IMR-90 (cell line): ENCODE measurements at regions not wholly inside any gene's neighbourhood (a gene's known extent, or its start where the extent isn't known, plus 50 kb on each side); places are given as distances from the start of the nearest gene placed in this dataset.

Source experiments
- ATAC-seq: fragments of 200-7000 bp; cut with Tn5 transposase; 2 replicates; pipeline ENCODE4 v1.9.1; 2020; ENCODE audit warnings: low read depth, mild to moderate bottlenecking, moderate library complexity
- BruUV-seq: library from RNA; stranded (reverse); fragments of 400-500 nt; replicated peaks from 2 replicates; lab custom pipeline; 2021; lab: Mats Ljungman, UMichigan
- CTCF ChIA-PET: fragments of 300-600 bp; formaldehyde crosslinking; extraction: SDS; loops from one replicate; lab custom pipeline; 2021; ENCODE audit warnings: antibody characterized with exemption; lab: Yijun Ruan, JAX
- POLR2A ChIA-PET: fragments of 300-600 bp; sonication (Branson Sonifier 250); formaldehyde crosslinking; loops from one replicate; lab custom pipeline; 2022; ENCODE audit warnings: antibody characterized with exemption; ENCODE audit not compliant: unreplicated experiment; lab: Charles Lee
- DNase-seq: peaks from one replicate; pipeline ENCODE4 v3.0.0; 2013
- H2AFZ ChIP-seq: replicated peaks from 2 replicates; pipeline ENCODE3; 2013; ENCODE audit warnings: low read length, mild to moderate bottlenecking; ENCODE audit not compliant: poor library complexity
- H2AK5ac ChIP-seq: 2 replicates; pipeline ENCODE4 v1.6.1; 2013; ENCODE audit warnings: low read depth, low read length, inconsistent platforms
- H2AK9ac ChIP-seq: replicated peaks from 2 replicates; pipeline ENCODE3; 2013; ENCODE audit warnings: mild to moderate bottlenecking, low read depth, low read length, moderate library complexity; ENCODE audit not compliant: poor library complexity
- H2BK120ac ChIP-seq: 2 replicates; pipeline ENCODE4 v1.6.1; 2013; ENCODE audit warnings: low read depth, low read length, inconsistent platforms
- H2BK15ac ChIP-seq: 3 replicates; pipeline ENCODE4 v1.6.1; 2013; ENCODE audit warnings: low read depth, low read length, inconsistent platforms
- H2BK20ac ChIP-seq: 2 replicates; pipeline ENCODE4 v1.6.1; 2013; ENCODE audit warnings: low read depth, mild to moderate bottlenecking, inconsistent platforms, low read length, moderate library complexity
- H2BK5ac ChIP-seq: 2 replicates; pipeline ENCODE4 v1.6.1; 2013; ENCODE audit warnings: mild to moderate bottlenecking, low read depth, low read length, inconsistent platforms; ENCODE audit not compliant: poor library complexity, severe bottlenecking
- H3K14ac ChIP-seq: replicated peaks from 2 replicates; pipeline ENCODE4 v1.6.1; 2013; ENCODE audit warnings: low read depth, low read length, inconsistent platforms
- H3K18ac ChIP-seq: 2 replicates; pipeline ENCODE4 v1.6.1; 2013; ENCODE audit warnings: low read depth, low read length, control low read depth
- H3K23ac ChIP-seq: 2 replicates; pipeline ENCODE4 v1.6.1; 2013; ENCODE audit warnings: low read depth, low read length, inconsistent platforms
- H3K27ac ChIP-seq: 2 replicates; pipeline ENCODE4 v1.5.1; 2013; ENCODE audit warnings: mild to moderate bottlenecking, control low read depth, low read length; ENCODE audit not compliant: insufficient read depth
- H3K27me3 ChIP-seq: 2 replicates; pipeline ENCODE4 v1.6.1; 2013; ENCODE audit warnings: low read length; ENCODE audit not compliant: control insufficient read depth, insufficient read depth
- H3K36me3 ChIP-seq: 2 replicates; pipeline ENCODE4 v1.6.1; 2013; ENCODE audit warnings: low read length, mixed read lengths; ENCODE audit not compliant: control insufficient read depth, insufficient read depth
- H3K4ac ChIP-seq: 2 replicates; pipeline ENCODE4 v1.6.1; 2013; ENCODE audit warnings: low read depth, low read length, inconsistent platforms
- H3K4me1 ChIP-seq: 2 replicates; pipeline ENCODE4 v1.6.1; 2013; ENCODE audit warnings: low read length, mixed read lengths; ENCODE audit not compliant: control insufficient read depth, insufficient read depth
- H3K4me2 ChIP-seq: 2 replicates; pipeline ENCODE4 v1.6.1; 2013; ENCODE audit warnings: low read depth, mild to moderate bottlenecking, control low read depth, low read length, moderate library complexity
- H3K4me3 ChIP-seq: 2 replicates; pipeline ENCODE4 v1.5.1; 2013; ENCODE audit warnings: low read depth, mild to moderate bottlenecking, control low read depth, low read length, moderate library complexity; ENCODE audit not compliant: insufficient read depth
- H3K56ac ChIP-seq: 2 replicates; pipeline ENCODE4 v1.6.1; 2013; ENCODE audit warnings: low read length, inconsistent platforms; ENCODE audit not compliant: insufficient read depth; ENCODE audit errors: extremely low read depth
- H3K79me1 ChIP-seq, 2 experiments: 2 replicates each; pipeline ENCODE4 v1.6.1; 2013; ENCODE audit warnings: low read length in 2 of 2, inconsistent platforms in 1 of 2, low read depth in 1 of 2
- H3K9ac ChIP-seq: 2 replicates; pipeline ENCODE4 v1.6.1; 2013; ENCODE audit warnings: low read depth, low read length, control low read depth
- H3K9me1 ChIP-seq: 2 replicates; pipeline ENCODE4 v1.6.1; 2013; ENCODE audit warnings: low read length, inconsistent platforms; ENCODE audit not compliant: insufficient read depth
- H3K9me3 ChIP-seq: 2 replicates; pipeline ENCODE4 v1.6.1; 2013; ENCODE audit warnings: low read length; ENCODE audit not compliant: control insufficient read depth, insufficient read depth
- H4K20me1 ChIP-seq: 2 replicates; pipeline ENCODE4 v1.6.1; 2013; ENCODE audit warnings: low read length, inconsistent platforms; ENCODE audit not compliant: insufficient read depth
- H4K5ac ChIP-seq: 2 replicates; pipeline ENCODE4 v1.6.1; 2013; ENCODE audit warnings: mild to moderate bottlenecking, low read depth, low read length, control low read depth
- H4K8ac ChIP-seq, 2 experiments: 2 replicates each; pipeline ENCODE4 v1.6.1; 2013; ENCODE audit warnings: low read depth in 2 of 2, low read length in 2 of 2, control low read depth in 1 of 2, inconsistent platforms in 1 of 2
- H4K91ac ChIP-seq: 2 replicates; pipeline ENCODE4 v1.6.1; 2013; ENCODE audit warnings: low read depth, low read length, inconsistent platforms; ENCODE audit not compliant: insufficient read depth
- BHLHE40 ChIP-seq: fragments of 150-350 bp; IDR thresholded peaks from 2 replicates; pipeline ENCODE4 v1.6.1; 2016; ENCODE audit warnings: mild to moderate bottlenecking, low read depth, low read length
- CEBPB ChIP-seq: IDR thresholded peaks from 2 replicates; pipeline ENCODE4 v1.6.1; 2012; ENCODE audit warnings: low read depth, low read length, improper control_type of control experiment
- CHD1 ChIP-seq: IDR thresholded peaks from 2 replicates; pipeline ENCODE4 v1.6.1; 2012; ENCODE audit warnings: low read depth, low read length, improper control_type of control experiment
- CTCF ChIP-seq: conservative IDR thresholded peaks from 2 replicates; pipeline ENCODE4 v1.5.1; 2012; ENCODE audit warnings: mild to moderate bottlenecking, low read depth, low read length, improper control_type of control experiment
- ELK1 ChIP-seq: fragments of 150-350 bp; IDR thresholded peaks from 2 replicates; pipeline ENCODE4 v1.6.1; 2016; ENCODE audit warnings: low read depth, mild to moderate bottlenecking, low read length, moderate library complexity, borderline replicate concordance
- FOS ChIP-seq: fragments of 150-350 bp; IDR thresholded peaks from 2 replicates; pipeline ENCODE4 v1.6.1; 2016; ENCODE audit warnings: low read depth, low read length
- MAFK ChIP-seq: IDR thresholded peaks from 2 replicates; pipeline ENCODE4 v1.6.1; 2012; ENCODE audit warnings: low read depth, low read length, improper control_type of control experiment
- MAZ ChIP-seq: IDR thresholded peaks from 2 replicates; pipeline ENCODE4 v1.6.1; 2012; ENCODE audit warnings: low read depth, mild to moderate bottlenecking, low read length, improper control_type of control experiment, moderate library complexity, borderline replicate concordance
- MXI1 ChIP-seq: IDR thresholded peaks from 2 replicates; pipeline ENCODE4 v1.6.1; 2012; ENCODE audit warnings: low read depth, mild to moderate bottlenecking, low read length, moderate library complexity, borderline replicate concordance
- NFE2L2 ChIP-seq: fragments of 150-350 bp; IDR thresholded peaks from 2 replicates; pipeline ENCODE4 v1.6.1; 2016; ENCODE audit warnings: low read depth, mild to moderate bottlenecking, low read length
- POLR2A ChIP-seq: IDR thresholded peaks from 2 replicates; pipeline ENCODE4 v1.6.1; 2012; ENCODE audit warnings: mild to moderate bottlenecking, low read depth, low read length
- RAD21 ChIP-seq: IDR thresholded peaks from 2 replicates; pipeline ENCODE4 v1.6.1; 2012; ENCODE audit warnings: low read length, improper control_type of control experiment
- RCOR1 ChIP-seq: IDR thresholded peaks from 2 replicates; pipeline ENCODE4 v1.6.1; 2012; ENCODE audit warnings: mild to moderate bottlenecking, low read length, improper control_type of control experiment; ENCODE audit not compliant: insufficient replicate concordance
- RFX5 ChIP-seq: IDR thresholded peaks from 2 replicates; pipeline ENCODE4 v1.8.0; 2012; ENCODE audit warnings: low read depth, mild to moderate bottlenecking, low read length, moderate library complexity
- SMC3 ChIP-seq: fragments of 150-350 bp; IDR thresholded peaks from 2 replicates; pipeline ENCODE4 v1.6.1; 2016; ENCODE audit warnings: low read depth, mild to moderate bottlenecking, antibody characterized with exemption, low read length, moderate library complexity
- USF2 ChIP-seq: fragments of 150-350 bp; IDR thresholded peaks from 2 replicates; pipeline ENCODE4 v1.6.1; 2017; ENCODE audit warnings: mild to moderate bottlenecking, antibody characterized with exemption, low read length, low read depth
- WGBS, 2 experiments: methylation state at CpG; one replicate each; pipeline versions ENCODE4 v1.1.5 to v1.1.7; 2013; ENCODE audit warnings: missing lambda C conversion rate in 2 of 2; ENCODE audit not compliant: insufficient read length in 1 of 2; ENCODE audit errors: extremely low coverage in 2 of 2; 5-methylcytosine and 5-hydroxymethylcytosine counted together
- dilution Hi-C: fragments of 300-500 bp; cut with HindIII; formaldehyde crosslinking; loops from one replicate; pipeline ENCODE4 v1.14.3; 2018; ENCODE audit warnings: low sequenced_read_pairs; ENCODE audit not compliant: unreplicated experiment
- in situ Hi-C: fragments of 300-500 bp; cut with MboI; formaldehyde crosslinking; loops from 3 replicates; pipeline ENCODE4 v1.14.3; 2019; ENCODE audit warnings: low sequenced_read_pairs, inconsistent platforms, mixed read lengths
- intact Hi-C: fragments of 100-400 bp; cut with micrococcal nuclease; formaldehyde crosslinking; loops from 2 replicates; pipeline ENCODE4 v1.10.0; 2022

GRCh38 chr3:191680989-191681597, 220.1 kb downstream of the PYDC2 start:
- dilution Hi-C loops (no loop called here), in situ Hi-C loops (no loop called here), intact Hi-C loops (no loop called here)
- H3K56ac ChIP-seq = no peak overlapping the region
- H4K20me1 ChIP-seq = no peaks in the 10 kb centered on the region
- POLR2A ChIA-PET = no interaction called here
- H2AK5ac ChIP-seq = no peak overlapping the region
- H3K27me3 ChIP-seq = no peaks in the 10 kb centered on the region
- no peak overlapping the region for H2BK120ac ChIP-seq
- no peaks in the 10 kb centered on the region for H3K9me1 ChIP-seq
- no peak overlapping the region for H3K9ac ChIP-seq
- no peak overlapping the region for H2BK20ac ChIP-seq
- ATAC-seq (no peak), DNase-seq (no peak)
- WGBS, 2 experiments = 0% methylated on average over 1 of the region's 3 CpGs; no CpG with 5 or more reads in 1 of the 2 experiments
- no TSS peak for BruUV-seq
- peaks cover 7% of the 10 kb centered on the region for H3K9me3 ChIP-seq
- H2AFZ ChIP-seq = no peak overlapping the region
- H4K8ac ChIP-seq = no peak overlapping the region
- H3K14ac ChIP-seq = no peak overlapping the region
- H2BK15ac ChIP-seq = no peak overlapping the region
- no peaks in the 10 kb centered on the region for H3K79me1 ChIP-seq
- no peak overlapping the region for H2AK9ac ChIP-seq
- no peak overlapping the region for H4K91ac ChIP-seq
- H3K4me1 ChIP-seq = no peaks in the 10 kb centered on the region
- no peak overlapping the region for H3K18ac ChIP-seq
- no peak overlapping the region for H3K4me3 ChIP-seq
- CTCF ChIA-PET = no interaction called here
- TF ChIP-seq MAFK (no peak), FOS (no peak), RAD21 (no peak), RFX5 (no peak), CEBPB (no peak), POLR2A (no peak), ELK1 (no peak), MXI1 (no peak), SMC3 (no peak), NFE2L2 (no peak), RCOR1 (no peak), CTCF (no peak), BHLHE40 (no peak), CHD1 (no peak), USF2 (no peak), MAZ (no peak)
- no peaks in the 10 kb centered on the region for H3K36me3 ChIP-seq
- no peak overlapping the region for H2BK5ac ChIP-seq
- H3K4me2 ChIP-seq = no peak overlapping the region
- no peak overlapping the region for H4K5ac ChIP-seq
- H3K4ac ChIP-seq = no peak overlapping the region
- H3K23ac ChIP-seq = no peak overlapping the region
- H3K27ac ChIP-seq = no peak overlapping the region
